ENCODE measurements at regions not wholly inside any gene's neighbourhood (a gene's known extent, or its start where the extent isn't known, plus 50 kb on each side); places are given as distances from the start of the nearest gene placed in this dataset.

- no peak for TF ChIP-seq ATF3 (IDR thresholded peaks at IDR 0.05)
- no peak for TF ChIP-seq CTCF (IDR thresholded peaks at IDR 0.05; ENCODE audit: low read depth, low read length, missing input control)
- no peak for TF ChIP-seq HNF4G (IDR thresholded peaks at IDR 0.05)
- TF ChIP-seq GABPA (IDR thresholded peaks at IDR 0.05 in 1 of 2, conservative IDR thresholded peaks at IDR 0.05 in 1 of 2): no peak
These were observed 155.2 kb downstream of the RFC3 start for GRCh38 chr13:33973194-33973593.

Data from liver (tissue), 3 donors.